Lung (tissue), 11 donors: ENCODE measurements at regions not wholly inside any gene's neighbourhood (a gene's known extent, or its start where the extent isn't known, plus 50 kb on each side); places are given as distances from the start of the nearest gene placed in this dataset.

ENCODE experiments used
- ATAC-seq: fragments of 200-7000 bp; cut with Tn5 transposase; one replicate; pipeline ENCODE4 v1.9.1; 2020; ENCODE audit warnings: moderate number of reproducible peaks; ENCODE audit not compliant: insufficient read depth, low FRiP score
- DNase-seq, 3 donors: peaks; one replicate each; pipeline ENCODE4 v3.0.0-alpha.2; 2013 to 2017
- H3K27ac ChIP-seq, 2 donors: one replicate each; pipeline ENCODE4 v1.5.1; 2013; ENCODE audit warnings: mild to moderate bottlenecking in 2 of 2, moderate library complexity in 2 of 2, control low read depth in 1 of 2, inconsistent platforms in 1 of 2, low read depth in 1 of 2, low read length in 1 of 2
- H3K27me3 ChIP-seq, 3 donors: one replicate each; pipeline ENCODE4 v1.5.1; 2013; ENCODE audit warnings: low read length in 2 of 3; ENCODE audit not compliant: control insufficient read depth in 3 of 3, insufficient read depth in 3 of 3
- H3K36me3 ChIP-seq, 4 donors: one replicate each; pipeline ENCODE4 v1.5.1; 2013; ENCODE audit warnings: low read length in 4 of 4, mild to moderate bottlenecking in 1 of 4, moderate library complexity in 1 of 4; ENCODE audit not compliant: control insufficient read depth in 4 of 4, insufficient read depth in 4 of 4
- H3K4me1 ChIP-seq, 5 donors: one replicate each; pipeline ENCODE4 v1.5.1; 2013; ENCODE audit warnings: low read length in 5 of 5, mild to moderate bottlenecking in 2 of 5, moderate library complexity in 1 of 5; ENCODE audit not compliant: control insufficient read depth in 5 of 5, insufficient read depth in 5 of 5
- H3K4me3 ChIP-seq: one replicate; pipeline ENCODE4 v1.5.1; 2013; ENCODE audit warnings: mild to moderate bottlenecking, control low read depth, moderate library complexity
- H3K9ac ChIP-seq, 2 donors: one replicate each; pipeline ENCODE4 v1.5.1; 2013; ENCODE audit warnings: low read length in 2 of 2, control low read depth in 1 of 2; ENCODE audit not compliant: insufficient read depth in 1 of 2
- H3K9me3 ChIP-seq, 4 donors: one replicate each; pipeline ENCODE4 v1.5.1; 2013; ENCODE audit warnings: low read length in 3 of 4, mild to moderate bottlenecking in 1 of 4, moderate library complexity in 1 of 4; ENCODE audit not compliant: control insufficient read depth in 4 of 4, insufficient read depth in 3 of 4
- CTCF ChIP-seq: IDR thresholded peaks from 2 replicates; pipeline ENCODE4 v1.5.1; 2012; ENCODE audit warnings: mild to moderate bottlenecking; ENCODE audit errors: control extremely low read depth, extremely low read depth
- WGBS, 2 donors: extraction: QIAGEN DNeasy Blood & Tissue Kit; methylation state at CpG; one replicate each; pipeline ENCODE4 v1.1.7; 2013; 5-methylcytosine and 5-hydroxymethylcytosine counted together
- donor health status: control.
- donor health status: control.
- donor health status: Bipolar disorder and iron deficiency.
- donor health status: healthy.
- donor health status: DM: yes; HTN: yes; CAD: no.

GRCh38 chr18:37922162-37922561 is 356.6 kb upstream of the CELF4 start:
- DNase-seq (no peak), ATAC-seq (no peak)
- Histone ChIP-seq H3K4me3 (no peak overlapping the region), H3K27ac (no peak overlapping the region), H3K9ac (no peak overlapping the region), H3K36me3 (no peaks in the 10 kb centered on the region), H3K4me1 (no peaks in the 10 kb centered on the region), H3K27me3 (no peaks in the 10 kb centered on the region), H3K9me3 (no peaks in the 10 kb centered on the region)
- TF ChIP-seq CTCF = no peak

GRCh38 chr18:37920865-37921264 is 355.3 kb upstream of the CELF4 start:
- DNase-seq (no peak), ATAC-seq (no peak)
- H3K4me3 ChIP-seq = no peak overlapping the region
- H3K9ac ChIP-seq = no peak overlapping the region
- no peak overlapping the region for H3K27ac ChIP-seq
- no peak for TF ChIP-seq CTCF
- 83 to 92% methylated on average over 4 of the region's 4 CpGs for WGBS, 2 donors
- H3K4me1 ChIP-seq = no peaks in the 10 kb centered on the region
- H3K36me3 ChIP-seq = no peaks in the 10 kb centered on the region
- no peaks in the 10 kb centered on the region for H3K9me3 ChIP-seq
- H3K27me3 ChIP-seq = no peaks in the 10 kb centered on the region

- H3K36me3 ChIP-seq = no peaks in the 10 kb centered on the region
- no peak overlapping the region for H3K4me3 ChIP-seq
- no peaks in the 10 kb centered on the region for H3K4me1 ChIP-seq
- H3K27ac ChIP-seq = no peak overlapping the region
- no peak for DNase-seq
- no peaks in the 10 kb centered on the region for H3K27me3 ChIP-seq
- 91 to 93% methylated on average over 1 of the region's 1 CpG for WGBS, 2 donors
- no peaks in the 10 kb centered on the region for H3K9me3 ChIP-seq
- no peak for TF ChIP-seq CTCF
- no peak overlapping the region for H3K9ac ChIP-seq
- ATAC-seq = no peak
Observed at GRCh38 chr18:37913051-37913450, 347.5 kb upstream of the CELF4 start.

GRCh38 chr18:37902344-37902743 is 336.7 kb upstream of the CELF4 start:
- DNase-seq (no peak), ATAC-seq (no peak)
- Histone ChIP-seq H3K4me3 (no peak overlapping the region), H3K27ac (no peak overlapping the region), H3K9ac (no peak overlapping the region), H3K4me1 (no peaks in the 10 kb centered on the region), H3K36me3 (no peaks in the 10 kb centered on the region), H3K9me3 (no peaks in the 10 kb centered on the region), H3K27me3 (no peaks in the 10 kb centered on the region)
- 83 to 88% methylated on average over 2 of the region's 2 CpGs for WGBS, 2 donors
- no peak for TF ChIP-seq CTCF
